Neural crest cell (in vitro differentiated cells): ENCODE measurements at regions not wholly inside any gene's neighbourhood (a gene's known extent, or its start where the extent isn't known, plus 50 kb on each side); places are given as distances from the start of the nearest gene placed in this dataset.

Source experiments
- DNase-seq: peaks from one replicate; pipeline ENCODE4 v3.0.0; 2021; ENCODE audit warnings: low read depth, mixed read lengths, low spot score
- H3K27ac Mint-ChIP-seq: one replicate; pipeline ENCODE4 v1.8.0; 2021; ENCODE audit warnings: mild to moderate bottlenecking, mixed read lengths; ENCODE audit not compliant: unreplicated experiment
- H3K27me3 Mint-ChIP-seq: 2 replicates; pipeline ENCODE4 v1.8.0; 2021; ENCODE audit warnings: low read depth, mild to moderate bottlenecking, mixed read lengths
- H3K36me3 Mint-ChIP-seq: 2 replicates; pipeline ENCODE4 v1.8.0; 2021; ENCODE audit warnings: low read depth, mild to moderate bottlenecking, mixed read lengths
- H3K4me1 Mint-ChIP-seq: 2 replicates; pipeline ENCODE4 v1.8.0; 2021; ENCODE audit warnings: mixed read lengths
- H3K4me3 Mint-ChIP-seq: one replicate; pipeline ENCODE4 v1.8.0; 2021; ENCODE audit warnings: mild to moderate bottlenecking, mixed read lengths
- H3K9me3 Mint-ChIP-seq: 2 replicates; pipeline ENCODE4 v1.8.0; 2021; ENCODE audit warnings: mixed read lengths
- CTCF ChIP-seq: fragments of 200-600 bp; sonication (generic); conservative IDR thresholded peaks from 2 replicates; pipeline ENCODE4 v1.5.0; 2021; ENCODE audit warnings: antibody characterized with exemption, mild to moderate bottlenecking

- Mint-ChIP-seq H3K9me3 (no peaks in the 10 kb centered on the region), H3K27ac (no peak overlapping the region), H3K36me3 (no peaks in the 10 kb centered on the region), H3K4me1 (peaks cover 9% of the 10 kb centered on the region), H3K27me3 (no peaks in the 10 kb centered on the region), H3K4me3 (no peak overlapping the region)
- no peak for DNase-seq
- TF ChIP-seq CTCF = no peak
Observed at GRCh38 chr13:62333466-62333865, 917.8 kb upstream of the PCDH20 start.

- no peaks in the 10 kb centered on the region for H3K27me3 Mint-ChIP-seq
- no peak for TF ChIP-seq CTCF
- H3K27ac Mint-ChIP-seq = no peak overlapping the region
- no peaks in the 10 kb centered on the region for H3K4me1 Mint-ChIP-seq
- DNase-seq = no peak
- H3K4me3 Mint-ChIP-seq = no peak overlapping the region
- no peaks in the 10 kb centered on the region for H3K36me3 Mint-ChIP-seq
- peaks cover 6% of the 10 kb centered on the region for H3K9me3 Mint-ChIP-seq
Observed at GRCh38 chr13:62331384-62331783, 915.7 kb upstream of the PCDH20 start.

DNA sequence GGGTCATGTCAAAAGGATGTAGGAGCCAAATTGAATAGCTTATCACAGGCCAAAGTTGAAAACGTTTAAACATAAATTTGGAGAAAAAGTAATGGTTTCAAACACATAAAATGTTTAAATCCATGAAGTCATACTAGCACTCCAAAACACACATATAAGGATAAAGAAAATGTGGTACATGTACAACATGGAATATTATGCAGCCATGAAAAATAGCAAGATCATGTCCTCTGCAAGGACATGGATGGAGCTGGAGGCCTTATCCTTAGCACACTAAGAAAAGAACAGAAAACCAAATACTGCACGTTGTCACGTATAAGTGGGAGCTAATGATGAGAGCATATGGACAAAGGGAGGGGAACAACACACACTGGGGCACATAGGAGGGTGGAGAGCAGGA is 911.7 kb upstream of the PCDH20 start:
- Mint-ChIP-seq H3K36me3 (no peaks in the 10 kb centered on the region), H3K4me3 (no peak overlapping the region), H3K27me3 (no peaks in the 10 kb centered on the region), H3K4me1 (peaks cover 6% of the 10 kb centered on the region), H3K9me3 (peaks cover 8% of the 10 kb centered on the region), H3K27ac (no peak overlapping the region)
- no peak for DNase-seq
- TF ChIP-seq CTCF = no peak

DNA sequence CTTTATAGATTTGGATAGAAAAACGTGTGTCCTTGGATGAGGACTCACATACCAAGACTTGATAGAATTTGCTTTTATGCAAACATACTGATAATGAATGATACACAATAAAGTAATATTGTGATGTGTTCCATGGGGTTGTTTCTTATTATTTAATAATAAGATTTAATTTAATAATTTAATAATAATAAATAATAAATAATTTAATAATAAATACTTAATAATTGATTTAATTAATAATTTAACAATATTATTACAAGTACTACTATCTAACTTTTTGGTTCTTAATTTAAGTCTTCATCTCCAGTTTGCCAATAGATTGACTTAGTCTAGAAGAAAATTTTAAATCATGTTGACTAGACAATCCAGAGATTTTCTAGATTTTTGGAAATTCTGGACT is 909.2 kb upstream of the PCDH20 start:
- Mint-ChIP-seq H3K9me3 (peaks cover 8% of the 10 kb centered on the region), H3K36me3 (no peaks in the 10 kb centered on the region), H3K27ac (no peak overlapping the region), H3K4me3 (no peak overlapping the region), H3K4me1 (peaks cover 6% of the 10 kb centered on the region), H3K27me3 (no peaks in the 10 kb centered on the region)
- no peak for DNase-seq
- TF ChIP-seq CTCF = no peak

DNA sequence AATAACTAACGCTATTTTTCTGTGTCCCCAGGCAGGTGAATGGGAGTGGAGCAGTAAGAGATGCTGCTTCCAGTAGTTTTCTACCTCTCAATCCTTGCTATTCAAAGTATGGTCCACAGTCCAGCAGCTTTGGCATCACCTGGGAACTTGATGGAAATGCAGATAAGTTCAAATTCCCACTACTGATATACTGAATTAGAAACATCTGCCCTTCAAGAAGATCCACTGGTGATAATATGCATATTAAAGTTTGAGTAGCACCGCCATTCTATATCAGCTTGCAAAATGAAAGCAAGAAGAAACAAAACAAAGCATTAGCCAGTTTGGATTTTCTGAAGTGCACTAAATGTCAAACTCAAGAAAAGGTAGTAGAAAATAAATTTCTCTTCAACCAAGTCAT is 906.2 kb upstream of the PCDH20 start:
- no peaks in the 10 kb centered on the region for H3K36me3 Mint-ChIP-seq
- peaks cover 3% of the 10 kb centered on the region for H3K9me3 Mint-ChIP-seq
- no peak overlapping the region for H3K4me3 Mint-ChIP-seq
- H3K4me1 Mint-ChIP-seq = peaks cover 6% of the 10 kb centered on the region
- no peaks in the 10 kb centered on the region for H3K27me3 Mint-ChIP-seq
- no peak for DNase-seq
- no peak for TF ChIP-seq CTCF
- H3K27ac Mint-ChIP-seq = no peak overlapping the region

DNA sequence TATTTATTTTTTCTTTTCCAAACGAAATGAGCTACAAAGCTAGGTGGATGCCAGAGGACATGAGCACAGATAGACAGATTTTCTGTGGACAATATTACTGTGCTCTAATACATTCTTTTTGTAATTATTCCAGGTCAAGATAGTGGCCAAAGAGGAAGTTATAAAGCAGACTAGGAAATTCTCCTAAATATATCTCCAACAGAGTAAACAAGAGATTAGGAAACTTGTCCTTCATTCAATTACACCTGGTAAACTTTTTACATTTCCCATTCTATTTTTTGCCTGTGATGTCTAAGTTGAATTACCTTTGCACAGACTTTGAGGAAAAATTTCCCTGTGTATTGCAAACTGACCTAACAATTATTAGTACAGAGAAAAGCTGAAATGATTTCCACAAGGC is 905.5 kb upstream of the PCDH20 start:
- Mint-ChIP-seq H3K4me1 (peaks cover 6% of the 10 kb centered on the region), H3K4me3 (no peak overlapping the region), H3K36me3 (no peaks in the 10 kb centered on the region), H3K27me3 (no peaks in the 10 kb centered on the region), H3K9me3 (peaks cover 3% of the 10 kb centered on the region), H3K27ac (no peak overlapping the region)
- DNase-seq = no peak
- TF ChIP-seq CTCF = no peak
